IPS-15b (cell line): ENCODE measurements at regions not wholly inside any gene's neighbourhood (a gene's known extent, or its start where the extent isn't known, plus 50 kb on each side); places are given as distances from the start of the nearest gene placed in this dataset.

Experiments
- H3K27me3 ChIP-seq: one replicate; pipeline ENCODE4 v1.6.1; 2013; ENCODE audit warnings: low read length; ENCODE audit not compliant: control insufficient read depth, insufficient read depth
- H3K36me3 ChIP-seq: one replicate; pipeline ENCODE4 v1.6.1; 2013; ENCODE audit warnings: low read length; ENCODE audit not compliant: control insufficient read depth, insufficient read depth
- H3K4me1 ChIP-seq: one replicate; pipeline ENCODE4 v1.6.1; 2013; ENCODE audit warnings: mild to moderate bottlenecking, low read length; ENCODE audit not compliant: control insufficient read depth, insufficient read depth
- H3K4me3 ChIP-seq: one replicate; pipeline ENCODE4 v1.5.1; 2013; ENCODE audit warnings: low read depth, low read length
- H3K9ac ChIP-seq: one replicate; pipeline ENCODE4 v1.6.1; 2013; ENCODE audit warnings: low read depth, mild to moderate bottlenecking, low read length
- H3K9me3 ChIP-seq: one replicate; pipeline ENCODE4 v1.6.1; 2013; ENCODE audit warnings: mild to moderate bottlenecking, low read length; ENCODE audit not compliant: control insufficient read depth, insufficient read depth

- no peaks in the 10 kb centered on the region for H3K9me3 ChIP-seq
- H3K9ac ChIP-seq = no peak overlapping the region
- no peaks in the 10 kb centered on the region for H3K27me3 ChIP-seq
- no peak overlapping the region for H3K4me3 ChIP-seq
- no peaks in the 10 kb centered on the region for H3K4me1 ChIP-seq
- H3K36me3 ChIP-seq = no peaks in the 10 kb centered on the region
Observed at GRCh38 chr13:40231751-40232150, 434.7 kb downstream of the FOXO1 start.

GRCh38 chr13:40232311-40233040 lies 434.0 kb downstream of the FOXO1 start:
- Histone ChIP-seq H3K9ac (no peak overlapping the region), H3K36me3 (no peaks in the 10 kb centered on the region), H3K4me1 (no peaks in the 10 kb centered on the region), H3K4me3 (no peak overlapping the region), H3K9me3 (no peaks in the 10 kb centered on the region), H3K27me3 (no peaks in the 10 kb centered on the region)

GRCh38 chr13:40233731-40234195 lies 432.7 kb downstream of the FOXO1 start:
- no peaks in the 10 kb centered on the region for H3K9me3 ChIP-seq
- H3K9ac ChIP-seq = no peak overlapping the region
- H3K4me1 ChIP-seq = no peaks in the 10 kb centered on the region
- H3K27me3 ChIP-seq = no peaks in the 10 kb centered on the region
- H3K4me3 ChIP-seq = no peak overlapping the region
- H3K36me3 ChIP-seq = no peaks in the 10 kb centered on the region

GRCh38 chr13:40235160-40235796 lies 431.2 kb downstream of the FOXO1 start:
- Histone ChIP-seq H3K9ac (no peak overlapping the region), H3K36me3 (no peaks in the 10 kb centered on the region), H3K4me1 (no peaks in the 10 kb centered on the region), H3K27me3 (no peaks in the 10 kb centered on the region), H3K4me3 (no peak overlapping the region), H3K9me3 (no peaks in the 10 kb centered on the region)

GRCh38 chr13:40236566-40237168 lies 429.8 kb downstream of the FOXO1 start:
- no peaks in the 10 kb centered on the region for H3K9me3 ChIP-seq
- H3K4me1 ChIP-seq = no peaks in the 10 kb centered on the region
- no peak overlapping the region for H3K4me3 ChIP-seq
- H3K27me3 ChIP-seq = no peaks in the 10 kb centered on the region
- H3K36me3 ChIP-seq = no peaks in the 10 kb centered on the region
- no peak overlapping the region for H3K9ac ChIP-seq

- Histone ChIP-seq H3K9me3 (no peaks in the 10 kb centered on the region), H3K27me3 (no peaks in the 10 kb centered on the region), H3K4me1 (no peaks in the 10 kb centered on the region), H3K9ac (no peak overlapping the region), H3K36me3 (no peaks in the 10 kb centered on the region), H3K4me3 (no peak overlapping the region)
Observed at GRCh38 chr13:40238761-40239160, 427.7 kb downstream of the FOXO1 start.

- Histone ChIP-seq H3K27me3 (no peaks in the 10 kb centered on the region), H3K9me3 (no peaks in the 10 kb centered on the region), H3K4me3 (no peak overlapping the region), H3K9ac (no peak overlapping the region), H3K4me1 (no peaks in the 10 kb centered on the region), H3K36me3 (no peaks in the 10 kb centered on the region)
Observed at GRCh38 chr13:40240293-40240692, 426.1 kb downstream of the FOXO1 start.

- Histone ChIP-seq H3K4me1 (no peaks in the 10 kb centered on the region), H3K27me3 (no peaks in the 10 kb centered on the region), H3K9me3 (no peaks in the 10 kb centered on the region), H3K4me3 (no peak overlapping the region), H3K36me3 (no peaks in the 10 kb centered on the region), H3K9ac (no peak overlapping the region)
Observed at GRCh38 chr13:40241125-40241798, 425.2 kb downstream of the FOXO1 start.

GRCh38 chr13:40243047-40243446 lies 423.4 kb downstream of the FOXO1 start:
- Histone ChIP-seq H3K4me1 (no peaks in the 10 kb centered on the region), H3K9ac (no peak overlapping the region), H3K9me3 (no peaks in the 10 kb centered on the region), H3K36me3 (no peaks in the 10 kb centered on the region), H3K4me3 (no peak overlapping the region), H3K27me3 (no peaks in the 10 kb centered on the region)

GRCh38 chr13:40243982-40244381 lies 422.5 kb downstream of the FOXO1 start:
- Histone ChIP-seq H3K4me1 (no peaks in the 10 kb centered on the region), H3K36me3 (no peaks in the 10 kb centered on the region), H3K4me3 (no peak overlapping the region), H3K27me3 (no peaks in the 10 kb centered on the region), H3K9ac (no peak overlapping the region), H3K9me3 (no peaks in the 10 kb centered on the region)

GRCh38 chr13:40245567-40245966 lies 420.9 kb downstream of the FOXO1 start:
- Histone ChIP-seq H3K27me3 (no peaks in the 10 kb centered on the region), H3K36me3 (no peaks in the 10 kb centered on the region), H3K4me1 (no peaks in the 10 kb centered on the region), H3K9me3 (no peaks in the 10 kb centered on the region), H3K9ac (no peak overlapping the region), H3K4me3 (no peak overlapping the region)
